Smooth muscle cell (in vitro differentiated cells): ENCODE measurements at regions not wholly inside any gene's neighbourhood (a gene's known extent, or its start where the extent isn't known, plus 50 kb on each side); places are given as distances from the start of the nearest gene placed in this dataset.

Source experiments
- DNase-seq: peaks from one replicate; lab custom pipeline; 2025; ENCODE audit not compliant: unreplicated experiment; lab: John Stamatoyannopoulos, UW
- H2AFZ ChIP-seq: fragments of 200-600 bp; sonication (generic); 2 replicates; pipeline ENCODE4 v1.6.0; 2016; ENCODE audit warnings: antibody characterized with exemption, low read depth, mild to moderate bottlenecking
- H3F3A ChIP-seq: fragments of 200-600 bp; sonication (generic); 2 replicates; pipeline ENCODE4 v1.6.0; 2017; ENCODE audit warnings: antibody characterized with exemption, low read depth
- H3K27ac ChIP-seq: fragments of 200-600 bp; sonication (generic); 2 replicates; pipeline ENCODE4 v1.5.1; 2016; ENCODE audit warnings: low read depth, mild to moderate bottlenecking
- H3K27me3 ChIP-seq: fragments of 200-600 bp; sonication (generic); 2 replicates; pipeline ENCODE4 v1.6.1; 2016; ENCODE audit warnings: low read depth, mild to moderate bottlenecking
- H3K36me3 ChIP-seq: fragments of 200-600 bp; sonication (generic); 2 replicates; pipeline ENCODE4 v1.5.1; 2016; ENCODE audit warnings: low read depth
- H3K4me1 ChIP-seq: fragments of 200-600 bp; sonication (generic); 2 replicates; pipeline ENCODE4 v1.5.1; 2016; ENCODE audit warnings: low read depth
- H3K4me2 ChIP-seq: fragments of 200-600 bp; sonication (generic); 2 replicates; pipeline ENCODE4 v1.6.0; 2016; ENCODE audit warnings: mild to moderate bottlenecking
- H3K4me3 ChIP-seq: fragments of 200-600 bp; sonication (generic); 2 replicates; pipeline ENCODE4 v1.5.1; 2016; ENCODE audit warnings: mild to moderate bottlenecking
- H3K79me2 ChIP-seq: fragments of 200-600 bp; sonication (generic); 2 replicates; pipeline ENCODE4 v1.6.0; 2016; ENCODE audit warnings: low read depth, mild to moderate bottlenecking
- H3K9ac ChIP-seq: fragments of 200-600 bp; sonication (generic); 2 replicates; pipeline ENCODE4 v1.6.0; 2016; ENCODE audit warnings: low read depth
- H3K9me3 ChIP-seq: fragments of 200-600 bp; sonication (generic); replicated peaks from 2 replicates; pipeline ENCODE4 v1.5.1; 2016; ENCODE audit warnings: low read depth
- H4K20me1 ChIP-seq: fragments of 200-600 bp; sonication (generic); 2 replicates; pipeline ENCODE4 v1.6.0; 2016; ENCODE audit warnings: low read depth
- WGBS: methylation state at CpG from one replicate; pipeline ENCODE4 v1.1.7; 2016; ENCODE audit warnings: low lambda C conversion rate; 5-methylcytosine and 5-hydroxymethylcytosine counted together
- TF ChIP-seq, protein P1 (sequence below): fragments of 200-600 bp; sonication (generic); IDR thresholded peaks from 2 replicates; pipeline ENCODE4 v1.5.1; 2017; ENCODE audit warnings: borderline replicate concordance, mild to moderate bottlenecking, antibody characterized with exemption; ENCODE audit not compliant: insufficient read depth, poor library complexity, severe bottlenecking

GRCh38 chr12:89180496-89180895 is 171.8 kb downstream of the DUSP6 start:
- no peaks in the 10 kb centered on the region for H3K79me2 ChIP-seq
- WGBS, result 91% methylated on average over 2 of the region's 2 CpGs

DNA sequence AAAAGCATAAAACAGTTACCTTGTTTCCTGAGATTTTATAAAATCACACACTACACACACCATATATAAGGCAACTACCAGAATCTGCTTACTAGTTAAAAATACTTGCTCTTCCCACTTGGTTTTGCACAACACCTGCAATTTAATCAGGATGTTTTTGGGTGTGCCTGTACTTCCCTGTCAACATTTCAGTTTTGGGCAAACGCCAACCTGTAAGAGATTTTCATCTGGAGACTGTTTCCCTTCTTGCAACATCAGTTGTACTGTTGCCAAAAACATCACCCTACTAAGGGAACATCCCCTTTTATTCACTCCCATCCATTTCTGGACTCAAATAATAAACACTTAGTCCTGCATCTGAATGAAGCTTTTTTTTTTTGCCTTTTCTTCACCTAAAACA is 172.3 kb downstream of the DUSP6 start:
- no peak overlapping the region for H3K4me2 ChIP-seq

More at GRCh38 chr12:89180496-89180895, 171.8 kb downstream of the DUSP6 start:
- Histone ChIP-seq H3K4me3 (no peak overlapping the region), H3K4me2 (no peak overlapping the region), H2AFZ (no peak overlapping the region), H3K27ac (no peak overlapping the region), H4K20me1 (no peaks in the 10 kb centered on the region), H3K9me3 (no peaks in the 10 kb centered on the region), H3K9ac (no peak overlapping the region), H3K4me1 (peaks cover 9% of the 10 kb centered on the region), H3K36me3 (no peaks in the 10 kb centered on the region), H3K27me3 (no peaks in the 10 kb centered on the region), H3F3A (peaks cover 11% of the 10 kb centered on the region)
- DNase-seq, result no peak
- TF ChIP-seq, protein P1, sequence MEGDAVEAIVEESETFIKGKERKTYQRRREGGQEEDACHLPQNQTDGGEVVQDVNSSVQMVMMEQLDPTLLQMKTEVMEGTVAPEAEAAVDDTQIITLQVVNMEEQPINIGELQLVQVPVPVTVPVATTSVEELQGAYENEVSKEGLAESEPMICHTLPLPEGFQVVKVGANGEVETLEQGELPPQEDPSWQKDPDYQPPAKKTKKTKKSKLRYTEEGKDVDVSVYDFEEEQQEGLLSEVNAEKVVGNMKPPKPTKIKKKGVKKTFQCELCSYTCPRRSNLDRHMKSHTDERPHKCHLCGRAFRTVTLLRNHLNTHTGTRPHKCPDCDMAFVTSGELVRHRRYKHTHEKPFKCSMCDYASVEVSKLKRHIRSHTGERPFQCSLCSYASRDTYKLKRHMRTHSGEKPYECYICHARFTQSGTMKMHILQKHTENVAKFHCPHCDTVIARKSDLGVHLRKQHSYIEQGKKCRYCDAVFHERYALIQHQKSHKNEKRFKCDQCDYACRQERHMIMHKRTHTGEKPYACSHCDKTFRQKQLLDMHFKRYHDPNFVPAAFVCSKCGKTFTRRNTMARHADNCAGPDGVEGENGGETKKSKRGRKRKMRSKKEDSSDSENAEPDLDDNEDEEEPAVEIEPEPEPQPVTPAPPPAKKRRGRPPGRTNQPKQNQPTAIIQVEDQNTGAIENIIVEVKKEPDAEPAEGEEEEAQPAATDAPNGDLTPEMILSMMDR, result no peak

GRCh38 chr12:89179245-89179644 is 173.1 kb downstream of the DUSP6 start:
- Histone ChIP-seq H3F3A (peaks cover 11% of the 10 kb centered on the region), H3K4me1 (peaks cover 9% of the 10 kb centered on the region), H3K36me3 (no peaks in the 10 kb centered on the region), H3K4me2 (no peak overlapping the region), H3K4me3 (no peak overlapping the region), H3K9me3 (no peaks in the 10 kb centered on the region), H3K79me2 (no peaks in the 10 kb centered on the region), H2AFZ (no peak overlapping the region), H3K9ac (no peak overlapping the region), H4K20me1 (no peaks in the 10 kb centered on the region), H3K27ac (peak overlapping the region; percentile 18), H3K27me3 (no peaks in the 10 kb centered on the region)
- DNase-seq, result no peak
- TF ChIP-seq, protein P1, result no peak
- 21% methylated on average over 1 of the region's 1 CpG for WGBS

More for the DNA sequence above, 172.3 kb downstream of the DUSP6 start:
- Histone ChIP-seq H3K9ac (no peak overlapping the region), H2AFZ (no peak overlapping the region), H3K9me3 (no peaks in the 10 kb centered on the region), H3K79me2 (no peaks in the 10 kb centered on the region), H3F3A (peaks cover 11% of the 10 kb centered on the region), H3K4me1 (peaks cover 9% of the 10 kb centered on the region), H4K20me1 (no peaks in the 10 kb centered on the region), H3K27ac (peak overlapping the region; percentile 4), H3K36me3 (no peaks in the 10 kb centered on the region), H3K27me3 (no peaks in the 10 kb centered on the region), H3K4me3 (no peak overlapping the region)
- DNase-seq, result no peak
- 74% methylated on average over 1 of the region's 1 CpG for WGBS
- TF ChIP-seq, protein P1, result no peak

- DNase-seq, result no peak
- no peak overlapping the region for H3K4me3 ChIP-seq
- no peaks in the 10 kb centered on the region for H3K27me3 ChIP-seq
- no peaks in the 10 kb centered on the region for H4K20me1 ChIP-seq
- peaks cover 11% of the 10 kb centered on the region for H3F3A ChIP-seq
- H3K79me2 ChIP-seq, result no peaks in the 10 kb centered on the region
- H3K9me3 ChIP-seq, result no peaks in the 10 kb centered on the region
- no peak overlapping the region for H3K9ac ChIP-seq
- H3K4me1 ChIP-seq, result peaks cover 9% of the 10 kb centered on the region
- TF ChIP-seq, protein P1, result no peak
- no peaks in the 10 kb centered on the region for H3K36me3 ChIP-seq
- no peak overlapping the region for H3K27ac ChIP-seq
- H3K4me2 ChIP-seq, result no peak overlapping the region
- peak overlapping the region; percentile 8 for H2AFZ ChIP-seq
- 57% methylated on average over 3 of the region's 3 CpGs for WGBS
Observed at GRCh38 chr12:89177802-89178395, 174.4 kb downstream of the DUSP6 start.
